ENCODE measurements at regions not wholly inside any gene's neighbourhood (a gene's known extent, or its start where the extent isn't known, plus 50 kb on each side); places are given as distances from the start of the nearest gene placed in this dataset.

DNA sequence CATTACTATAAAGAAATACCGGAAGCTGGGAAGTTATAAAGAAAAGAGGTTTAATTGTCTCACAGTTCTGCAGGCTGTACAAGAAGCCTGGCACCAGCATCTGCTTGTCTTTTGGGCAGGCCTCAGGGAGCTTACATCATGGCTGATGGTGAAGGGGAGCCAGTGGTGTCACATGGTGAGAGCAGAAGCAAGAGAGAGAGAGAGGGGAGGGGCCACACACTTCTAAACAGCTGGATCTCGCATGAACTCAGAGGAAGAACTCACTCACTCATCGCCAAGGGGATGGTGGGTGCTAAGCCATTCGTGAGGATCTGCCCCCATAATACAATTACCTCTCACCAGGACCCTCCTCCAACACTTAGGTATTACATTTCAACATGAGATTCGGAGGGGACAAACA, 51.8 kb upstream of the ANKRD34C start:
- DNase-seq (ENCODE audit: extremely low read depth in 1 of 11, low read depth in 9 of 11, low spot score in 4 of 11), result no peak

DNA sequence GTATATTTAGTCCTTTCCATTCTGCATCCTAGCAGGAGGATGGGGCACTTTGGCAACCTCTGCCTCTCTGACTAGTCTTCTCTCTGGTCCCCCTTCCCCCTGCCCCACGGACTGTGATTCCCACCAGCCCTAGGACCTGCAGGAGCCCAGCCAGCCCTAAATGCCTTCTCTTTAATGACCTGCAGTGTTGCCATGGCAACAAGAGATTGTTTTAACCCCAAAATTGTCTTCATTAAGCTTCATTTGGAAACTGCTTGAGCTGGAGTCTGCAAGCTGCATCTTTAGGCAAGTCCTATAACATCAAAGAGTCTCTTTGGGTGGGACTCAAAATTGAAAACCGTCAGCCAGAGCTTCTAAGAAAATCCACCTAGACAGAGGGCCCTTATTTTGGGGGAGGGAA, 59.7 kb upstream of the ANKRD34C start:
- no peak for DNase-seq (ENCODE audit: extremely low read depth in 1 of 11, low read depth in 9 of 11, low spot score in 4 of 11)

DNA sequence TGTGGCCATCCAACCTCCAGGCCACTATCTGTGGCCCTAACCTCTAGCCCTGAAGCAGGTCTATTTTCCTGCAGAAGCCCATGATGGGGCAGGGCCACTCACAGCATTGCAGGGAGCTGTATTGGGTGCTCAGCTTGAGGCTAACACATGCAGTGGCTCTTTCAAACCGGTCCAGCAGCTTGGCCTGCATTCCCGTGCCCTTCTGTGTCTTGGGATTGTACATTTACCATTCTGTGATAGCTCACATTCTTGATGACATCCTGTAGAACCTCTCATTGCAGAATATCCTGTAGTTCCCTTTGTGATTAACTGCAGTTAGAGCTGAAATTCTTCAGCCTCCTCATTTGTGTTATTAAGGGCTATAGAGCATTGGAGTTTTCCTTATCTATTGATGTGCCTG, 60.8 kb upstream of the ANKRD34C start:
- no peak for DNase-seq (ENCODE audit: extremely low read depth in 1 of 11, low read depth in 9 of 11, low spot score in 4 of 11)

DNA sequence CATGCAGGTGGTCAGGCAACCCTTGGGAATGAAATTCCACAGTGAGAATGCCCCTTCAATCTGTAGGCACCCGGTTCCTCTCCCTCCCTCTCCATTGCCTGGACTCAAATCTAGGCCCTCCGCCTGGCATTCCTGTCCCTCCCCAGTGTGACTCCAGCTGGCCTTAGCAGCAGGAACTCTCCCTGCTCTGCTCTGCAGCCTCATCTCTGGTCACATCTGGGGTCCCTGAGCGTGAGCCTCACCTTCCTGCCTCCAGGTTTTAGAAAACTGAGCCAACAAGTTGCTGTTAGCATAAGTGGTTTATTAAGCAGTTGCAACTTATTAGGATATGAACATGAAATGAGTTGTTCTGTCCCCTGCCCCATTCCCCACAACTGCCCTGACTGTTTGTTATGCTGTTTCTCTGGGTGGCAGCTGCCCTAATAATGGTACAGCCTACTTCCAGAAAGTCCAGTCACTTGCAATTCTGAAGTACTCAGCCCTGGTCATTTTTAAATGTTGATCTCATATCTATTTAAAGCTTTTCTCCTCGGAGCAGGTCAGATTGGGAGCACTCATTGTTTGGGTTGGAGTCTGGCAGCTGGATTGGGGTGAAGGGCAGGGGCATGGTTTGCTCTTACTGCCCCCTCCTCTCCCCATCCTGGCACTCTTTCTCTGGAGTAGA, 63.0 kb upstream of the ANKRD34C start:
- DNase-seq (ENCODE audit: extremely low read depth in 1 of 11, low read depth in 9 of 11, low spot score in 4 of 11), result no peak

DNA sequence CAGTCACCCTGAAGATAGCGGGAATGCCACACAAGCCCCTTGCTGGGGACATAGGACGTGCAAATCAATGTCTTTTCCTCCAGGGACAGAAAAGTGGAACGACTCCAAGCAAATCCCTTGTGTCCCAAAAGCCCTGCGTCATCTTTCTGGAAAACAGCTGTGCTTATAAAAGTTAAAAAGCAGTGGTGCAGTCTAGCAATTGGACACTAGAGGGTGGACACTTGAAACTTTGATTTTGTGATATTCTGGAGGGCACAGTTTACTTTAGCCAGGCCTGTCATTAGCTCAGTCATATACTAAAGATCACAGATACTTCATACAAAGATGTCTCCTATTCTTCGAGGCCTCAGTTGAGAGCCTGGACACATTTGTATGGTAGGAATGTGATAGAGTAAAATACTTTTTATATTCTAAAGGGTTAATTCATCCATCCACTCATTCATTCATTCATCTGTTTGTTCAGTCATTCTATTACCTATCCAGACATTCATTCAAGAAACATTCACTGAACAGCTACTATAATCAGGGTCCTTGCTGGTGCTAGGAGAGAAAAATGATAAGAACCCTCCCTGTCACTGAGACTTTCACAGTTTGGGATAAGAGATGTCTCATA, 63.8 kb upstream of the ANKRD34C start:
- DNase-seq (ENCODE audit: extremely low read depth in 1 of 11, low read depth in 9 of 11, low spot score in 4 of 11), result no peak

DNA sequence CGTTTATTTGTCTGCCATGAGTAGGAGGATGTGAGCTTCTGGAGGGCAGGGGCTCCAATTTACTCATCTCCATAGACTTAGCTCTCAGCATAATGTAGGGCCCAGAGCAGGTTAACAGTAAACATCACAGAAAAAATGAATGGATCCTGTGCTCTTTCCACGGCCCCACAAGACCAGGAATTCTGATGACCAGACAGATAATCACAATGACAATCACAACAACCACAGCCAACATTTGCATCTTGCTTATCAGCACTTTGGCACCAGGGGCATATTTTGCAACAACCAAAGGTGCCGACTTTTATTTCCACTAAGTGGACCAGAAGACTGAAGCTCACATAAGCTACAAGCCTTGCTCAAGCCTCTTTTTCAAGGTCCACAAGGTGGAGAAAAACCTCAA, 68.9 kb upstream of the ANKRD34C start:
- DNase-seq (ENCODE audit: extremely low read depth in 1 of 11, low read depth in 9 of 11, low spot score in 4 of 11), result no peak

DNA sequence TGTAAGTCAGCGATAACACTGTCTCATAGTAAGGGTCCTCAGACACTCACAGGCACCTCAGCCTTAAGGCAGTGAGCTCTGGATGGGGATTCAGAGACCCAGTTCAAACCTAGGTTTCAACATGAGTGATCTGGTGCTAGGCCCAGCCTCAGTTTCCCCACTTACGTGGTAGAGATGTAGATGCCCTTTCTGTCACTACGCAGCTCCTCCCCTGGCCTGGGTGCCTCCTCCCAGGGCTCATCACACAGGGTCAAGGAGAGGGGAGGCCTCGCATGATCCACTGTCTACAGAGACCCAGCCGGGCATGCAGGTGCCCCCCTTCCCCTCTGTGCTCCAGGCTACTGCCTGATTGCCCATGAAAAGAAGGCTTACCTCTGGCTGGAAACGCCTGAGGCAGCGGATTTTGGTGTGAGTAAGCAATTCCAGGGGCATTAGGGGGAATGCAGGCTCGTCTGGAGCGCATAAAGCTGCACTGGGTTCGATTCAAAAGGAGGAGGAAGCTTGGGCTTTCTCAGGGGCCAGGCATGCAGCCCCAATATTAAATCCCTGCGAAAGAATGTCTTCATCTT, 69.8 kb upstream of the ANKRD34C start:
- no peak for DNase-seq (ENCODE audit: extremely low read depth in 1 of 11, low read depth in 9 of 11, low spot score in 4 of 11)

DNA sequence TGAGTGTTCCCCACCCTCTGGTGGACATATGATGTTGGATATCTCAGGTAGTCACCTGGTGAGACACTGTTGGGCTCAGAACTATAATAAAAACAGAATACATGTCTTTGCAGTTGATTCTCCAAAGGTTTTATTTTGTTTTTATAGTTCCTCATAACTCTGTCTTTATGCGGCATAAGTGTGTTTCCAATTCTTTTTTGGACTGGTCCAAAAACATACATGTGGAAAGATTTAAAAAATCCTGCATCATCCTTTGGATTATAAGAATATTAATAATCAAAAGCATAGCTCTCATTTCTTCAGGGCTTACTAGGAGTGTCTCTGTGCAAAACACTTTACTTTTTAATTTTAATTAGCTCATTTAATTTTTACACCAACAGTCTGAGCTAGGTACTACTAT, 71.0 kb upstream of the ANKRD34C start:
- DNase-seq (ENCODE audit: extremely low read depth in 1 of 11, low read depth in 9 of 11, low spot score in 4 of 11), result no peak

DNA sequence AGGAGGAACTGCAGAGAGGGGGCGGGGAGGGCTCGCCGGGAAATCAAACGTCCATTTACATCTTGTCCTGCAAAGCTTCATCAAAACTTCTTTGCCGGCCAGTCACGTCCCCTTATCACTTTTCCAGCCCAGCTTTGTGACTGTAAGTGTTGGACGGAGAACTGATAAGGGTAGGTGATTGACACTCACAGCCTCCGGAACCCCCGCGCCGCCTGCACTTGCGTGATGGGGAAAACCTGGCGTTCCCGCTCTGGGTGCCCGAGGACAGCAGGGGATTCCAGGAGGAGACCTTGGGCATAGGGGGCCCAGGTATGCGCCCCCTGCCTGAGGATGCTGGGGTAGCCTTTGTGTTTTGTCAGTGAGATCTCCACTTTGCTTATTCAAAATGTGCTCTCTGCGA, 72.8 kb upstream of the ANKRD34C start:
- DNase-seq (ENCODE audit: extremely low read depth in 1 of 11, low read depth in 9 of 11, low spot score in 4 of 11), result no peak

DNA sequence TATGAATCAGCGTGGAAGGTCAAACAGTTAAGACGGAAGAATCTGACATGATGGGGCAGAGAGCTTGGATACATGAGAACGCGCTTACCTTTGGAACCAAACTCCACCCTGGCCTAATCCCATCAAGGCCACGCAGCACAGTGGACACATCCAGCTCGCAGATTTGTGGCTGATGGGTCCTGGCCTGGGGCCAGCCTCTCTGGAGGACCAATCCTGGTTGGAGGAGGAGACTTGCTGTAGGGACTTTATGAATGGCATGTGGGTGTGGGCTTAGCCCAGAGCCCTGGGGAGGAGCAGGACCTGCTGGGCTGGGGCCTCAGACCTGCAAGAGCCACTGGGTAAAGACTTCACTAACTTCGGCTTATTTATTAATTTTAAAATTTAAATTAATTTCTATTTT, 73.4 kb upstream of the ANKRD34C start:
- no peak for DNase-seq (ENCODE audit: extremely low read depth in 1 of 11, low read depth in 9 of 11, low spot score in 4 of 11)

DNA sequence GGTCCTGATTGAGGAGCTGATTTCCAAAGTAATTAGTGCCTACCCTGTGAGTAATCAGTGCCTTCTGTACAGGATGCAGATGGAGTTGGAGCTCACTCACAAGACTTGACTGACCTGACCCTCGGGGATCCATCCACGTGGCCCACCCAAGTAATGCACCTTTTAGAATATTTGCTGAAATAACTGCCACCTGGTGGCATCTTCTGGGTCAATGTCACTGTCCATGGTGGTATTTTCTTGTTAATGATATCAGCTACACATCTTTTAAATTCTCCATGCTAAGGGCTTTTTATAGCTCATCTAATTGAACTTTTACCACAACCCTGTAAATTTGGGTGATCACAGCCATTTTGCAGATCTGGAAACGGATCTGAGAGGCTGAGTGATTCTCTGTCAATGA, 74.3 kb upstream of the ANKRD34C start:
- no peak for DNase-seq (ENCODE audit: extremely low read depth in 1 of 11, low read depth in 9 of 11, low spot score in 4 of 11)

DNA sequence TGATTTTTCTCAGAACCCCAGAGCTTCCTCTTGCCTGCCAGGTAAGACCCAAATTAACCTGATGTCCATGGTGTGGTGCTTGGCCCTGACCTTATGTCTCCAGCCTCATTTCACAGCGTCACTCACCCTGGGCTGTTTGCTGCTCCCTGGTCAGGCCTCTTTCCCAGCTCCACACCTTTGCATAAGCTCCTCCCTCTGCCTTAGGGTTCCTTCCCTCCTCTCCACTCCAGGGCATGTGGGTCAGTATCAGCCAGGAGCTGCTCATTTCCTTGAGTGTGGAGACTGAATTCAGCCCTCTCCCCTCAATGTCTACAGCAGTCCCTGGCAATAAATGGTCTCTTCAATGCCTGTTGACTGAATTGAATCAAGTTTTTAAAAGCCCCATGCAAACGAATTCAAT, 75.6 kb upstream of the ANKRD34C start:
- DNase-seq (ENCODE audit: extremely low read depth in 1 of 11, low read depth in 9 of 11, low spot score in 4 of 11), result no peak

DNA sequence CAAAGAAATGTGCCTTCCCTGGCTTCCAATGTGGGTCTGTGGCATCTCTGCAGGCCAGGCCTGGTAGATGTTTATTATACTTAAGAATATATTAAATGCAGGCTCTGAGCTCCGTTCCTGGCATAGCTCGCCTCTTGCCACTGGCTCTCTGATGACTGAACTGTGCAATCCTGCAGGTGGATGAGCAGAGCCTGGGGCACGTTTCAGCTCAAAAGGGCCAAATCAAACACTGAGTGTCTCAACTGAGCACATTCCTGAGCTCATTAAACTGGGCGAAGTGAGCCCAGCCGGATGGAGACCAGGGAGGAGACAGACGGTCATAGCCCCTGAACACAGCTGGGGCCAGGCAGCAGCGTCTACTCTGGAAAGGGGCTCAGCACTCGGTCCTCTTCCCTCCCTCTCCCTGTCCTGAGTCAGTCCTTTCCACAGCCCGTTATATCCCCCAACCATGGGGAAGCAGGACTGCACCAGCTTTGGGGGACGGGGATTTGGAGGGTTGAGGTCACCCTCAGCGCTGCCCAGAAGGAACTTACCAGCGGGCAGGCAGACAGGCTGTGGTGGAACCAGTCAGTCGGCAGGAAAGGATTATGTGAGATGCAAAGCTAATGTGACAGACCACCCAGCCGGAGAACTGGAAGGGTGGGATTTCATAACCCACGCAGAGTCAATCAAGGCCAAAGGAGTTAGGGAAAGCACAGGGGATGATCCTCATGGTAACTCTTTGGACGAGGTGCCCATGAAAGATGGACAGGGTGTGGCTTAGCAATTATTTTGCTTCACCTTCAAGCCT, 77.4 kb upstream of the ANKRD34C start:
- DNase-seq (ENCODE audit: extremely low read depth in 1 of 11, low read depth in 9 of 11, low spot score in 4 of 11), result no peak

DNA sequence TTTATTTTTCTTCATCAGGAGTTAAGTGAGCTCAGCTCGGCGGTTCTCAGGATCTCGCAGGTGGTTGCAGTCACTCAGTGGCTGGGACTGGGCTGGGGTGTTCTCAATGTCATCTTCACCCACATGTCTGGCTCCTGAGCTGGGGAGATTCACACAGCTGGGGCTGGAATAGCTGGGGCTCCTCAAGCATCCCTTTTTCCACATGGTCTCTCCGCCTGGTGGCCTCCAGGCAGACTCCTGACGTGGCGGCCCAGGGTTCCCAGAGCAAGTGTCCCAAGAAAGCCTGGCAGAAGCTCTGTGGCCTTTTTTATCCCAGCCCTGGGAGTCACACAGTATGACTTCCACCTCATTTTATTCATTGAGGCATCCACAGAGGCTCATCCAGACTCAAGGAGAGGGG, 84.1 kb upstream of the ANKRD34C start:
- DNase-seq (ENCODE audit: extremely low read depth in 1 of 11, low read depth in 9 of 11, low spot score in 4 of 11), result no peak

DNA sequence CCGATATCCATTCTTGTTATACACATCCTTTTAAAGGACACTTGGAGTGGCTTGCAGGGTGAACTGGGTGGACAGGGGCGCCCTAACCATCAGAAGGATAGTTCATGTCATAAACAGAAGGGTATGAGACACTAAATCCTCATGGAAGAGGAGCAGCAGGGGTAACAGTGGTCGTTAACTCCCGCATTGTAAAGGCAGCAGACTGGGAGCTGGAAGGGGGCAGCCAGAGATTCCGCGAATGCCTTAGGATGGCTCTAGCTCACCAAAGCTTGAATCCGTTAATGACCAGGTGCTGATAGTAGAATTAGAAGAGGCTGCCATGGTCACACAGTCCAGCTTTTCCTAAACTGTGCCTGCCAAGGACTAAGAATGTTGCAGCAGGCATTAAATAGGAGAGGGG, 85.2 kb upstream of the ANKRD34C start:
- no peak for DNase-seq (ENCODE audit: extremely low read depth in 1 of 11, low read depth in 9 of 11, low spot score in 4 of 11)

DNA sequence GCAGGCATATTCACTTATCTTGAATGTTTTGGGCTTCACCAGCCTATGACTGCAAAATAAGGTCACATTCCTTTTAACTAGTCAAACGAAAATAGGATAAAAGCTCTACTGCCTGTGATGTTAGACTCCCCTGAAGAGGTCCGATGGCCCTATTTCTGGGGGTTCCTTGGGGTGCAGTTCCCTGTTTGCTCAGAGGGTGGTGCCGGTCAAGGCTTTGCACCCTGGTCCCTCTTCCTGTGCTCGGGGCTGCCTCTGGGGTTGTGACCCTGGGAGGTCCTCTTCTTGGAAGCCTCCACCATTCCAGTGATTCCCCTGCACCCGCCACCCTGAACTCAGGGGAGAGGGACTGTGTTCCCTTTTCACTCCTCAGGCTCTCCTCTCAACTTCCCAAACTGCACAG, 86.7 kb upstream of the ANKRD34C start:
- no peak for DNase-seq (ENCODE audit: extremely low read depth in 1 of 11, low read depth in 9 of 11, low spot score in 4 of 11)

DNA sequence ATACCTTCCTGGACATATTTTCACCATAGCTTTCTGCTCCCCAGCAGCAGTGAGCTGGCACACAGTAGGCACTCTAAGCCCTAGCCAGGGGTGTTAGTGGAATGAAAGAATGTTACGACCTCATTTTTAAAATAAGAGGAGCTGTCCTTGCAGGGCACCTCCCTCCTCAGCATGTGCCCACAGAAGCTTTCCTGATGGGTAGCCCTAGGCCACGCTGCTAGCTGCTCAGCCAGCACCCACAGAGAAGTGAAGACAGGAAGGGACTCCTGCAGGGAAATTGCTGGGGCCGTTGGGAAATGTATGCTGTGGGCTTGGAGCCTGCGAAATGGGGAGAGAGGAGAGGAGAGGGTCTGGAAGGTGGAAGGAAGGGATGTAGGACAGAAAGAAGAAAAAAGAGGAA, 87.3 kb upstream of the ANKRD34C start:
- no peak for DNase-seq (ENCODE audit: extremely low read depth in 1 of 11, low read depth in 9 of 11, low spot score in 4 of 11)

DNA sequence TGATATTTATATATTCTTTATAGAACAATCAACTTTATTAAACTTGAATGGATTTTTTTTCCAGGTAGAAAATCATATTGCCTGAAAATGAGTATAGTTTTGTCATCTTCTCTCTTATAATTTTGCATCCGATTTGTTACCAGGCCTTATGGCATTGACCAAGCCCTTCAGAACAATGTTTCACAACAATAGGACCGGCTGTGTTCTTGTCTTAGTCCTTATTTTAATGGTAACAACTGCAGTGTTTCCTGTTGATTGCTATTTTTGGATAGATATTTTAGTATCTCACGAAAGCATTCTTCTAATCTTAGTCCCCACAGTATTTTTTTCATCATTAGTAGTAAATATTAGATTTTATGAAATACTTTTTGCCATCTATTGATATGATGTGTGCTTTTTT, 88.1 kb upstream of the ANKRD34C start:
- no peak for DNase-seq (ENCODE audit: extremely low read depth in 1 of 11, low read depth in 9 of 11, low spot score in 4 of 11)

DNA sequence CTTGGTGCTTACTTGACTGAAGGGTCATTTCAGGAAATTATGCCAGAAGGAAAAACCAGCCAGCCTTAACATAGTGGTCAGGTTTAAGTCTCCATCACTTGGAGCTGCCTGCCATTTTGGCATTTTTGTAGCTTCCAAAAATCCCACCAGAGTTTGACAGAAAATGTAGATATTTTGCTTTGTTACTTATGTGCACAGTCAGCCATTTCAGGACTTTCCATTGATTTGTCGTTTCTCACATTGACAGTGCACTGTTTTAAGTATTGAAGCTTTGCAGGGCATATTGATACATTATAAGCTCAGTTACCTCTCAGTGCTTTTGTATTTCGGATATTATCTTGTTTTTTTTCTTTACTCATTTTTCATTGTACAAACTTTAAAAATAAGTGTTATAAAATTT, 89.0 kb upstream of the ANKRD34C start:
- DNase-seq (ENCODE audit: extremely low read depth in 1 of 11, low read depth in 9 of 11, low spot score in 4 of 11), result no peak

DNA sequence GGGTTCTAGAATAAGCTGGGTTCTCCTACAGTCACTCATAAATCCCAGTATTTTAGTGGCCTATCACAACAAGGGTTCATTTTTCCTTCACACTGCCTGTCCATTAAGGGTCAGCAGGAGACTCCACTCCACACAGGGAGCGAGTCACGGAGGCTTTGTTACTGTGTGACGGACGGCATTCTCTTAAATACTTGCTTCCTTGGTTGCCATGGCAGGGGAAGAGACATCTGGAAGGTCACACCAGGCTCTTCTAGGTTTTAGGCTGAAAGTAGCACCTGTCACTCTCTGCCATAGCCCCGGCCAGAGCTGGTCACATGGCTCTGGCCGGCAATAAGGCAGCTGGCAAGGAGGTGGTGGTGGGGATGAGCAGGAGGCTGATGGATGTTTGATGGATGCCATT, 89.4 kb upstream of the ANKRD34C start:
- no peak for DNase-seq (ENCODE audit: extremely low read depth in 1 of 11, low read depth in 9 of 11, low spot score in 4 of 11)
